Cardiac muscle cell (in vitro differentiated cells and primary cell): ENCODE measurements at regions not wholly inside any gene's neighbourhood (a gene's known extent, or its start where the extent isn't known, plus 50 kb on each side); places are given as distances from the start of the nearest gene placed in this dataset.

Source experiments
- DNase-seq, 2 donors: peaks; one replicate each; pipeline versions ENCODE4 v3.0.0 to v3.0.0-alpha.2; 2010 to 2017; ENCODE audit warnings: low read depth in 1 of 2, low spot score in 1 of 2
- H3K27ac ChIP-seq: fragments of 200-600 bp; sonication (generic); 2 replicates; pipeline ENCODE4 v1.5.1; 2016
- H3K27me3 ChIP-seq: fragments of 200-600 bp; sonication (generic); 2 replicates; pipeline ENCODE4 v1.6.0; 2016; ENCODE audit warnings: control low read depth
- H3K36me3 ChIP-seq: fragments of 200-600 bp; sonication (generic); 2 replicates; pipeline ENCODE4 v1.5.1; 2016; ENCODE audit warnings: control low read depth
- H3K4me1 ChIP-seq: fragments of 200-600 bp; sonication (generic); 2 replicates; pipeline ENCODE4 v1.8.1; 2017; ENCODE audit warnings: low read depth, mild to moderate bottlenecking, mixed run types
- H3K4me3 ChIP-seq: fragments of 200-600 bp; sonication (generic); 2 replicates; pipeline ENCODE4 v1.5.1; 2016; ENCODE audit warnings: mild to moderate bottlenecking
- H3K9me3 ChIP-seq: fragments of 200-600 bp; sonication (generic); 2 replicates; pipeline ENCODE4 v1.5.1; 2017; ENCODE audit warnings: low read depth, mild to moderate bottlenecking, control low read depth
- TF ChIP-seq, protein P1 (sequence below): IDR thresholded peaks from 2 replicates; pipeline ENCODE4 v1.5.1; 2012; ENCODE audit warnings: low read depth, mild to moderate bottlenecking, low read length

DNA sequence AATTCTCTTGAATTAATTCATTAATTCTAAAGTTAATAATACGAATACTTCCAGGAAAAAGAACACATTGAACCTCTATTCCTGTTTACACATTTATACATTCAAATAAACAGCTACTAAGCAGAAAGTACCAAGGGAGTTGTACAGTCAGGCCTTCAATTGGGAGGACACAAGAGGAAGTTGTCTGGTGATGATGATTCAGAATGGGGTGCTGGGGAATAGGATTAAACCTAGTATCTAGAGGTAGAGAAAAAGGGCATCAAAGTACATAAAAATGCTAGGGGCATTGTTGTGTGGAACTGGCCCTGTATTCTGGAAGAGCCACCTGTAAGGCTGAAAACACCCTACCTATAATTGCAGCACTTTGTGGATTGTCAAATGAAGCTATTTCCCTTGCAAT lies 71.7 kb upstream of the MROH9 start:
- no peak overlapping the region for H3K27ac ChIP-seq
- no peak for DNase-seq
- no peaks in the 10 kb centered on the region for H3K4me1 ChIP-seq
- H3K27me3 ChIP-seq = no peaks in the 10 kb centered on the region
- TF ChIP-seq, protein P1, sequence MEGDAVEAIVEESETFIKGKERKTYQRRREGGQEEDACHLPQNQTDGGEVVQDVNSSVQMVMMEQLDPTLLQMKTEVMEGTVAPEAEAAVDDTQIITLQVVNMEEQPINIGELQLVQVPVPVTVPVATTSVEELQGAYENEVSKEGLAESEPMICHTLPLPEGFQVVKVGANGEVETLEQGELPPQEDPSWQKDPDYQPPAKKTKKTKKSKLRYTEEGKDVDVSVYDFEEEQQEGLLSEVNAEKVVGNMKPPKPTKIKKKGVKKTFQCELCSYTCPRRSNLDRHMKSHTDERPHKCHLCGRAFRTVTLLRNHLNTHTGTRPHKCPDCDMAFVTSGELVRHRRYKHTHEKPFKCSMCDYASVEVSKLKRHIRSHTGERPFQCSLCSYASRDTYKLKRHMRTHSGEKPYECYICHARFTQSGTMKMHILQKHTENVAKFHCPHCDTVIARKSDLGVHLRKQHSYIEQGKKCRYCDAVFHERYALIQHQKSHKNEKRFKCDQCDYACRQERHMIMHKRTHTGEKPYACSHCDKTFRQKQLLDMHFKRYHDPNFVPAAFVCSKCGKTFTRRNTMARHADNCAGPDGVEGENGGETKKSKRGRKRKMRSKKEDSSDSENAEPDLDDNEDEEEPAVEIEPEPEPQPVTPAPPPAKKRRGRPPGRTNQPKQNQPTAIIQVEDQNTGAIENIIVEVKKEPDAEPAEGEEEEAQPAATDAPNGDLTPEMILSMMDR = no peak
- no peak overlapping the region for H3K4me3 ChIP-seq
- no peaks in the 10 kb centered on the region for H3K9me3 ChIP-seq
- H3K36me3 ChIP-seq = no peaks in the 10 kb centered on the region

- Histone ChIP-seq H3K4me3 (no peak overlapping the region), H3K36me3 (no peaks in the 10 kb centered on the region), H3K9me3 (no peaks in the 10 kb centered on the region), H3K27me3 (no peaks in the 10 kb centered on the region), H3K4me1 (no peaks in the 10 kb centered on the region), H3K27ac (no peak overlapping the region)
- peak in 1 of 2 donors; percentile 57 for DNase-seq
- TF ChIP-seq, protein P1 = no peak
Measured at GRCh38 chr1:170864238-170864637, 71.1 kb upstream of the MROH9 start.

- TF ChIP-seq, protein P1 = no peak
- Histone ChIP-seq H3K9me3 (no peaks in the 10 kb centered on the region), H3K27me3 (no peaks in the 10 kb centered on the region), H3K36me3 (no peaks in the 10 kb centered on the region), H3K4me3 (no peak overlapping the region), H3K27ac (no peak overlapping the region), H3K4me1 (no peaks in the 10 kb centered on the region)
- no peak for DNase-seq
Measured at GRCh38 chr1:170864876-170865538, 70.3 kb upstream of the MROH9 start.

DNA sequence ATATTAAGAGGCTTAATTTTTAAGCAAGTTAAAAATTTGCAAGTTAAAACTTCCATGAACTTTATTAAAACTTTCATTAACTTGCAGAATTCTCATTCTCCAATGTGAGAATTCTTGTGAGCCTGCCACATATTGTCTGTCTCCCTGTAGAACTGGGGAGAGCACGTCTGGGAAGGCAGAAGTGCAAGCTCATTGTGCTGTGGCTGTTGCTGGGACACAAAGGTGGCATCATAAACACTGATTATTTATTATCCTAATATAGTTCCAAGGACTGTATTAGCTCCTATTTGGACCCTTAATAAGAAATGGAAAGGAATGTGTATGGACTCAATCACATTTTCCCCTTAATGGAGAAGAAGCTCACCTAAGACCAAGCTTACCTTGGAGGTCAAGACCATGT lies 68.7 kb upstream of the MROH9 start:
- no peaks in the 10 kb centered on the region for H3K27me3 ChIP-seq
- H3K36me3 ChIP-seq = no peaks in the 10 kb centered on the region
- TF ChIP-seq, protein P1 = no peak
- no peaks in the 10 kb centered on the region for H3K9me3 ChIP-seq
- H3K4me1 ChIP-seq = no peaks in the 10 kb centered on the region
- H3K27ac ChIP-seq = no peak overlapping the region
- no peak for DNase-seq
- H3K4me3 ChIP-seq = no peak overlapping the region

DNA sequence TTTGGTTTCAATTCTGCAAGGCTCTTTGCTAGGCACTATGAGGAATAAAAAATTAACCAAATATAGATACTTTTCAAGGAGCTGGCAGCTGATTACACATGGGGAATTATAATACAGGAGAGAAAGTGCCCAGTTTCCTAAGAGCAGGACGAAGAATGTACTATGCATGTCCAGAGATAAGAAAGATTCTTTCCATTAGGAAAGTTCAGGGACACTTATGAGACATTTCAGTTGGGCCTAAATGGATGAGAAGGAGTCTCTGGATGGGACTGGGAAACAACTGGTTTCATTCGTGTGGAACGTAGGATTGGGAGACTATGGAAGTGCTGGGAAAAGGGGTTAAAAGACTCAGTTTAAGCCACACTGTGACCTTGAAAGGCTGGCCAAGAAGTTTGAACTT lies 63.5 kb upstream of the MROH9 start:
- H3K4me3 ChIP-seq = no peak overlapping the region
- TF ChIP-seq, protein P1 = no peak
- H3K27me3 ChIP-seq = no peaks in the 10 kb centered on the region
- H3K36me3 ChIP-seq = no peaks in the 10 kb centered on the region
- DNase-seq = peak in 1 of 2 donors; percentile 9
- no peaks in the 10 kb centered on the region for H3K4me1 ChIP-seq
- no peak overlapping the region for H3K27ac ChIP-seq
- H3K9me3 ChIP-seq = no peaks in the 10 kb centered on the region

- Histone ChIP-seq H3K4me1 (no peaks in the 10 kb centered on the region), H3K27me3 (no peaks in the 10 kb centered on the region), H3K4me3 (no peak overlapping the region), H3K27ac (no peak overlapping the region), H3K9me3 (no peaks in the 10 kb centered on the region), H3K36me3 (no peaks in the 10 kb centered on the region)
- TF ChIP-seq, protein P1 = no peak
- no peak for DNase-seq
Measured at GRCh38 chr1:170872663-170873062, 62.7 kb upstream of the MROH9 start.
